Dedifferentiated amniotic fluid mesenchymal stem cell (primary cell): ENCODE measurements at regions not wholly inside any gene's neighbourhood (a gene's known extent, or its start where the extent isn't known, plus 50 kb on each side); places are given as distances from the start of the nearest gene placed in this dataset.

Source experiments
- DNase-seq: peaks from one replicate; pipeline ENCODE4 v3.0.0-alpha.2; 2016; ENCODE audit errors: extremely low spot score

DNA sequence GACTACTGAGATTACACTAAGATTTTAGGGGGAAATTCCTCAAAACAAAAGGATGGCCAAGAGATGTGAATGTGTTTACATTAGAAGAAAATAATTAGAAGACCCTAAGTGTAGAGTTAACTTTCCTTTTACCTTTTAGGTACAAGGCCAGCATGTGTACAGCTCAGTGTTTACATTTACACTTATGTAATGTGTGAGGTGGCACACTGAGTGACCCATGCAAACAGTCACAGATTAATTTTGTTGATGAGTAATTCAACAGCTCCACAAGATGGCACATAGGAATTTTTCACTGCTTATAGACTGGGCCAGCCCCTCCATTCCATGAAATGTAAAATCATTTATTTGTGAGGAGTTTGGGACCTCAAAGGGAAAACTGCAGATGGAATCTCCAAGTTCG is 90.1 kb upstream of the SLC12A2 start:
- no peak for DNase-seq

DNA sequence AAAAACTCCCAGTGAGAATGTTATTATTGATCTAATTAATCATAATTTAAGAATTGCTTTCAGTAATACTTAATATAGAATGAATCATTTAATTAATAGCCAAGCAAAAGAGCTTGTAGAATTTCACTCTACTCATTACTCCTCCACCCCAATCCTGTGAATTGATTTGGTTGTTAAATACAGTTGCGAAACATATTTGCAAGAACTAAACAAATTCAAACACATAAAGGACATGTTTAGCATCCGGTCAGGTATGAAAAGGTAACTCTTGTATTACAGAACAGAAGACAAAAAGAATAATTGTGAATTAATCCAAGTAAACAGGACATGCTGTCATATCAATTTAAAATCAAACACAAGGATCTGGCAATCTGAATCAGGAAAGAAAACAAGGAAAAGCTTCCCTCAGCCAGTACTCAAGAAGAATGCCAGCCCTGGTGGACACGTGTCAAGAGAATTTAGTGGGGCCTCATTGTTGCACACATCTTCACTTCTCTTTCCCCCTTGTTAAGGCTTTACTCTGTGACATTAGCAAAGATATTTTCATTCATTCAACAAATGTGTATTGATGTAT is 89.4 kb upstream of the SLC12A2 start:
- no peak for DNase-seq

DNA sequence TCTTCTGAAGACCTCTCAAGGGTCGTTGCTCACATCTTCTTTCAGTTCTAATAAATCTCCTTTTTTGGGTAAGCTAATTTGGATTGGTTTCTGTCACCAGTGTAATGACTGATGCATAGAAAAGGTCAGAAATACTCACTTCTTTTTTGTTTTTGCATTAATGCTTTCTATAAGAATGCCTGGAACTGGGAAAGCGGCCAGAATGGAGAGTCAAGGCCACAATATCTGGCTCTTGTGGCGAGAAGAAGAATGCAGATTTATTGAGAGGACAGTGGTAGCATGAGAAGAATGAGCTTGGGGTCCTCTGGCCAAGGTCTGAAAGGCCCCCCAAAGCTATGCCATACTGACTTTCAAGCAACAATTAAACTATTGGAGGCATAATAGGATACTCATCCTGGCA is 88.0 kb upstream of the SLC12A2 start:
- DNase-seq: no peak

DNA sequence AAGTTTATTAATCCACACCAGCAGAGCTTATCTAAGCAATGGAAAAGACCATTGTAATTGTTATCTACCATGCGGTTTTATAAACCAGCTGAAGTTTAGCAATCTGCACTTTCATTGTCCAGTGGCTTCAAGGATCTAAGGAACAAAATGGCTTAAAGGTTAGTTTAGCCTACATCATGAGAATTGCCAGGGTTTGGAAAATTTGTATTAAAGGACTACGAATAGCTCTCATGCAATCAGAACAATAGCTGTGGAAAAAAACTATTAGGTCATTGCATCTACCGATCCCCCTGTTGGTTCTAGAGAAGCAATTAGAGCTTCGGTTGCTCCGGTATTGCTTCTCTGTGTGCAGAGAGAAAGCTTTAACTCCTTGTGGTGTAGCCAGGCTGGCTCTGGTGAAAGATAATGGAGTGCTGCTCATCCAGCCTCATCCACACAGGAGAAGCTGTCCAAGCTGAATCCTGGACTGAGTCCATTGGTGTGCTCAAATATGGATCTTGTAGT is 86.3 kb upstream of the SLC12A2 start:
- no peak for DNase-seq

DNA sequence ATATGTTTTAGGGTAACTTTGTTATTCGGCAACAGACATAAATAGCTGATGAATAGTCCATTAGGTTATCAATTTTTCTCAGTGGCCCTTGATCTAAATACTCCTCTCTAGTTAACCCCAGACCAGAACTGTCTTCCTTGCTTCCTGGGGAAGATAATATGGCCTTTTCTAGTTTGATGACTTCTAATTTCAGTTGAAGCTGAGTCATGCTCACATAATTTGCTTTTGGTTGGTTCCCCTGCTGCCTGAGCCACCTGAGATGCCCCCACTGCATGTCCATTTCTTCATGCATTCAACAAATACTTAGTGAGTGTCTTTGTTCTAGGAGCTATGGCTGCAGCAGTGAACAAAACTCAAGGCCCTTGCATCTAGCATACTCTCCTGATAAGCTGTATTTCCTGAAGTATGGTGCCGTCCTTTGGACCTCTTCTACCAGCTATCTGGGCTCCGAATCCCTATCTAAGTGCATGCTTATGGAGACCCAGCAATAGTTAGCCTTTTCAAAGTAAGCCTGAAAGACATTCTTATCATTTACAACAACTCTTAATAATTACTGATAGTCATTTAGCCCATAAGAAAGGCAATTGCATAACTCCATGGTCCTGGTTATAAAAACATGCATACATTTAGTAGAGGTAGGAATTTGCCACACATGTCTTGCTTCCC is 84.5 kb upstream of the SLC12A2 start:
- DNase-seq: no peak

DNA sequence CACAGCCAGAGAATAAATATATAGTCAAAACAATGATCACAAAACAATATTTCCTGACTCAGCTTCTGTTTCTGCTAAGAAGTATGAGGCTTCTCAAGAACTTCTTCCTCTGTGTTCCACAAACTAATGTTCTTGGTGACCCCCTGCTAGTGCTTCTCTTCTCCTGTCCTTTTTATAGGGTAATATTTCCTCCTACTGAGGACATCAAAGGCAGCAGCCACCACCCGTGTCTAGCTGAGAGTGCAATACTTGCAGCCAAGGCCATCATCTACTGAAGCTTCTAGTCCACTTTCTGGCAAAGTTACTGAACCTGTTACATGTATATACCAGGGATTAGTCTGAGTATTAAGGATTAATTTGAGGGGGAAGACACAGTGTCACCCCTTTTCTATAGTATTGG is 83.7 kb upstream of the SLC12A2 start:
- DNase-seq: no peak

DNA sequence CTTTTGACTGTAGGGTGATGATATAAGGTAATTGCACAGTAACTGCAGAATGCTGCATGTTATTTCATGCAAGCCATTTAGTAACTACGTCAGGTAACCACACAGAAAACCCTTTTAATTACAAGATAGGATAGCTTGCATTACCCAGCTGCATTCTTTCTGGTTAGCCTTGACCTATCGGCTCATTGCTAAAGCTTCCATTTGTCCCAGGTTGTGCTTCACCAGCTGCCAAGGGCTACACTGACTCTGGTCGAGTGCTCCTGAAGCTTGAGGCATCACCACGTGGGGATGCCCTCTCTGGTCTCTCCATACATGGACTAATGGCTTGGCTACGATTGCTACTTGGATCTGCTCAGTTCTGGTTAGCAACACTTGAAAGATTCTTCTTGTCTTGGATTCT is 81.1 kb upstream of the SLC12A2 start:
- DNase-seq: no peak

DNA sequence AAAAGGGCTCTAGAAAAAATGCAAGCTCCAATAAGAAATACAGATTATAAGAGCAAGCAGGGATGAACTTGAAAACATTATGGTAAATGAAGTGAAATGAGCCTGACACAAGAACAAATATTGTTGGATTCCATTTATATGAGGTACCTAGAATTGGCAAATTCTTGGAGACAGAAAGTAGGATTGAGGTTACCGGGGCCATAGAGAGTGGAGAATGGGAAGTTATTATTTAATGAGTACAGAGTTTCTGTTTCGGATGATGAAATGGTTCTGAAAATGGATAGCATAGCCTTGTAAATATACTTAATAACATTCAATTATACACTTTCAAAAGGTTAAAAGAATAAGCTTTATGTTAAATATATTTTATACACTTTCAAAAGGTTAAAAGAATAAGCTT is 75.6 kb upstream of the SLC12A2 start:
- peak; percentile 44 for DNase-seq

DNA sequence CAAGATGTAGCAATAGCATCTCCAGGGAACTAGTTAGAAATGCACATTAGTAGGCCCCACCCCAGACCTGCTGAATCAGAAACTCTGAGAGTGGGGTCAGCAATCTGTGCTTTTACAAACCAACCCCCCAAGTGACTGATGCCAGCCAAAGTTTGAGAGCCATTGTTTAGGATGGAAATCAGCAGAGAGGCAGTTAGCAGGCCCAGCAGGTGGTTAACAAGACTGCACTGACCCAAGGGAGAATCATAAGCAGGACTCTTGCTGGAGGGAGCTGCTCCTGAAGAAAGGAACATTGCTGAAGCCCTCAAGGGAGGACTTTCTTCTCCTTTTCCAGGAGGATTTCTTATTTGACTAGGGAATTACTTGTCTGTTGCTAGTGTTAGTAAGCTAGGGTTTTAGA is 74.2 kb upstream of the SLC12A2 start:
- DNase-seq: no peak

DNA sequence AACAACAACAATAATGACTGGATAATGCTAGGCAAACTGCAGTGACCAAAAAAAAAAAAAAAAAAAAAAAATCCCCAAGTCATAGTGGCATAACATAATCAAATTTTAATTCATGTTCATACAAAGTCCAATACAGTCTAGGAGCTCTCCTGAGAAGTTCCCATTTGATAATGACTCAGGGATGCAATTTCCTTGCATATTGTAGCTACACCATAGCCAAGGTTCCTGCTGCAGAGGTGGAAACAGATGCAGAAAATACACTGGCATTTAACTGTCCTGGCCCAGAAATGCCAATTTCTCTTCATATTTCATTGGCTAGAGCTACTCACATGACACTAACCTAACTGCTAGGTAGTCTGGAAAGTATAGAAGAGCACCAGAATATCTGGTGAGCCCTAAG is 72.2 kb upstream of the SLC12A2 start:
- DNase-seq: no peak

DNA sequence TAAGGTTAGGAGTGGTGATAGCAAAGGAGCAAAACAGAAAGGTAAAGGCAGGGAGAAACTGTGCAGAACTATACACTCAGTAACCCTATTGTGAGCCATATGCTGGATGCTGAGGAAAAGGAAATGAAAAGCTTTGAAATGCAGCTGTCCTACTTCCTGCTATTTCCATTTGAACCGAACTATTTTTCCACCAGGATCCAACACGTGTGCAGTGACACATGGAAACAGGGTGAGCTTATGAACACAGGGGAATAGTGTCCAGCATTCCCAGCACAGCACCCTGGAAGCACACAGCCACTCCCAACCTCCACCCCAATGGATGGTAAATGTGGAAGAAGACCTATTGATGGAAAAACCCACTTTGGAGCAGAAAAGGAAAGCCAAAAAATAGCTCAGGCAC is 69.0 kb upstream of the SLC12A2 start:
- no peak for DNase-seq

DNA sequence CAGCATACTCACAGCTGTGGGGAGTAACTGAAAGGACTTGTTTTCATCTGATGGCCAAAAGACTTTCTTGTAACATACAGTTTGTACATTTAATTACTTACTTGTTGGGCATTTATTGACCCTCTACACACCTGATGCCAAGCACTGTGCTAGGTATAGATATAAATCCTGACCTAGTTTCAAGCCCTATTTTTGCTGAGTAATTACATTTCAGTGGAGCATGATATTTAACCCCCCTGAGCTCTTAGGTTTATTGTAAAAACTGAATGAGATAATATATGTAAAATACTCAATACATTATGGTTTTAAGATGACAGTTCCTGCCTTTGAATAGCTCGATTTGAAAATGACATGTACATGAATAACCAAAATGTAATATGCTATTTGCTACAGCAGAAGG is 68.1 kb upstream of the SLC12A2 start:
- no peak for DNase-seq

DNA sequence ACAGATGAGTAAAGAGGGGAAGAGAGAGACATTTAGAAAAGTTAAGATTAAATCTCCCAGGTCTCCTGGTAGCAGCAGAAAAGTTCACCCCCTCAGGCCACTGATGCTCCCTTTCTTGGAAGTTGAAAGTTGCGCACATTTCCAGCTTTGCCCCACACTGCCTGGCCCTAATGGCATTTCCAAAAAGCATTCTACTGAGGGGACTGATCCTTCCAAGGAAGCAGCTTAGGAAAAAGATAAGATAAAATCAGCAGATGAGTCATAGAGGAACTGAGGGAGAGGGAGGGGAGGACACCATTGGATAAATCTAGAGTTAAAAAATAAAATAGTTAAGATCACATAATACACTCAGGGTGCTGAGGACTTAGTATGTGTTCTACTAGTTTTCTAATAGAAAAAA is 67.6 kb upstream of the SLC12A2 start:
- no peak for DNase-seq

DNA sequence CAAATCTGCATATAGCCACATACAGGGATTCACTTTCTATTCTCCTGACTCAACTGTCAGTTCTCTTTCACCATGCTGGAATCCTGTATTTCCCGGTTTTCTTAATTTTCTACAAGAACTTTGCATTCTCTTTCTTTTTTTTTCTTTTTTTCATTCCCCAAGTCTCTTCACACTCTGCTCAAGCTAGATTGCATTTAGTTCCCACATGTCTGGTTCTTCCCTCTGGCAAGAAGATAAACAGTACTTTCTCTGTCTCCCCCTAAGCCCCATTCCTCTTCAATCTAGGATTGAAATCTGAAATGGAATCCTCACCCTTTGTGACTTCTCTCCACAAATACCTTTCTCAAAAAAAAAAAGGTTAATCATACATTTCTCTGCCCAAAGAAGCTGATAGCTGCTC is 64.2 kb upstream of the SLC12A2 start:
- no peak for DNase-seq

DNA sequence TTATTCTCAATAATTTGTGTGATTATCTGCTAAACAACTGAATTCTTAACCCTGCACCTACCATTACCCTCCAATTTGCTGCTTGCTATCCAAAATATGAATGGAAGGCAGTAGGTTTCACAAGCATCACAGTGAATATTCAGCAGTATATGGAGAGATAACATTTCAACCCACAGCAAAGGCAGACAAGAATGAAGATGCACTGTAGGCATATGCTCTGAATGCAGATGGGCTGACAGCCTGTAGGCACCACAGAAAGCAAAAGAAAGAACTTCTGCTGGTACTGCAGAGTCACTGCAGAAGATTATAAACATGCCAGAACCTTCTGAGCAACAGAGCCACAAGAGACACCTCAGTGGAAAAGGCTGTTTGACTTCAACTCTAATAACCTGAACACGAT is 63.6 kb upstream of the SLC12A2 start:
- DNase-seq: no peak

DNA sequence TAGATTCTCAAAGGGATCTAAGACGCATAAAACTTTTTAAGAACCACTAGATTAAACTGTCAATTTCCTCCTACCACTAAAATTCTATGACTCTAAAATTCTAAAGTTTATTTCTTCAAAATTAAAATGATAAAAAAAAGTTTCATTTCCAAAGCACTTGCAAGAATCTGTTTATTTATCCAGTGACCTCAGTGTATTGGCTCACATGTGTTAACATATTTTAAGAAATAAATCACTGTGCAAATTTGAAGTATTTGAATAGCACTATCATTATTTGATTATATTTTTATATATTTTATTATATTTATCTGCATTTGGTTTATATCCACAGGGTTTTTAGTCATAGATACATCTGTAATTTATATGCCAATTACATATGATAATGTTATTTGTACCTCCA is 62.2 kb upstream of the SLC12A2 start:
- peak; percentile 43 for DNase-seq
